ENCODE measurements at regions not wholly inside any gene's neighbourhood (a gene's known extent, or its start where the extent isn't known, plus 50 kb on each side); places are given as distances from the start of the nearest gene placed in this dataset.

DNA sequence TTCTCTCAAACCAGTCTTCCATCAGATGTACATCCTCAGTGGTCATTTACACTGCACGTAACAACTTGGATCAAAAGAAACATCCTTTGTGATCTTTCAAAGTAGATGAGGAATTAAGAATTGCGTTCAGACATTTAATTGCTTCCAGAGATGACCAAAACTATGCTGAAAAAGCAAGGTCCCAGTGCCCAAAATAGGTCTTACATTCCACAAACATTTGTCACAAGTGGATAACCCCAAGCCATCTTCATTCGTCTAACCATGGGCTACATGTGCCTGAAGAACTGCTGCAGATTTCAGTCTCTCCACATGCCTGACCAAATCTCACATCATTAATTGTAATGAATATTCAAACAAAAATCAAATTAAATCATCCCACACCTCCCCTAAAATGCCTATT lies 273.6 kb downstream of the SHOX2 start:
- TF ChIP-seq ZFX (IDR thresholded peaks at IDR 0.05) = no peak
- TF ChIP-seq, protein P1, sequence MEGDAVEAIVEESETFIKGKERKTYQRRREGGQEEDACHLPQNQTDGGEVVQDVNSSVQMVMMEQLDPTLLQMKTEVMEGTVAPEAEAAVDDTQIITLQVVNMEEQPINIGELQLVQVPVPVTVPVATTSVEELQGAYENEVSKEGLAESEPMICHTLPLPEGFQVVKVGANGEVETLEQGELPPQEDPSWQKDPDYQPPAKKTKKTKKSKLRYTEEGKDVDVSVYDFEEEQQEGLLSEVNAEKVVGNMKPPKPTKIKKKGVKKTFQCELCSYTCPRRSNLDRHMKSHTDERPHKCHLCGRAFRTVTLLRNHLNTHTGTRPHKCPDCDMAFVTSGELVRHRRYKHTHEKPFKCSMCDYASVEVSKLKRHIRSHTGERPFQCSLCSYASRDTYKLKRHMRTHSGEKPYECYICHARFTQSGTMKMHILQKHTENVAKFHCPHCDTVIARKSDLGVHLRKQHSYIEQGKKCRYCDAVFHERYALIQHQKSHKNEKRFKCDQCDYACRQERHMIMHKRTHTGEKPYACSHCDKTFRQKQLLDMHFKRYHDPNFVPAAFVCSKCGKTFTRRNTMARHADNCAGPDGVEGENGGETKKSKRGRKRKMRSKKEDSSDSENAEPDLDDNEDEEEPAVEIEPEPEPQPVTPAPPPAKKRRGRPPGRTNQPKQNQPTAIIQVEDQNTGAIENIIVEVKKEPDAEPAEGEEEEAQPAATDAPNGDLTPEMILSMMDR (conservative IDR thresholded peaks at IDR 0.05) = no peak
- H3K27ac ChIP-seq = no peak overlapping the region

DNA sequence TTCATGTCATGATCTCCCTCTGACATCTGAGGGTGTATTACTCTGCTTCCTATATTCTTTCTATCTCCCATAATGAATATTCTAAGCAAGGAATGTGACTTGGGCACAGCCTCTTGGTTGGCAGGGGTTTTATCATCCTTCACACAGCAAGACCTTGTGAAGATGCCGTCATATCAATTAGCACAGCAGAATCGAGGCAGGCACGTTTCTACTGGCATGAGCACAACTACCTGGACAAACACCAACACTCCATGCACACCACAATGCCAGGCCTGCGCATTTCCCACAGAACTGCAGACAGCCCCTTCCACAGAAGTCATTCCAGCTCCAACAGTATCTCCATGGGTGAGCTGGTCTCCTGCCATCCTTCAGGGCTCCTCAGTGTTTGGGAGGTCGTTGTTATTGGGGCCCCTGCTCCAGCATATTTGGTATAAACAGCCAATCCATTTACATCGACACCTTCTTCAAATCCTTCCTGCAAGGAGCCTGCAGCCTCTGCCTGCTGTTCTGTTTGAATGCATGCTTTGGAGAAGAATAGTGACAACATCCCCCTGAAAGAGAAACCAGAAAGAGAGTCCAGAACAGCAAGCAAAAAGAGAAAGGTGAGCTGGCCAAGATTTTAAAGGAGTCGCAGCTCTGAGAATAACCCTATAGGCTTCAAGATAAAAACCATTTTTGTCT lies 275.5 kb downstream of the SHOX2 start:
- H3K27ac ChIP-seq = no peak overlapping the region
- TF ChIP-seq ZFX (IDR thresholded peaks at IDR 0.05) = no peak
- TF ChIP-seq, protein P1 (conservative IDR thresholded peaks at IDR 0.05) = no peak

GRCh38 chr3:157829786-157830185 lies 276.4 kb downstream of the SHOX2 start:
- TF ChIP-seq, protein P1 (conservative IDR thresholded peaks at IDR 0.05) = no peak
- no peak for TF ChIP-seq ZFX (IDR thresholded peaks at IDR 0.05)
- H3K27ac ChIP-seq = no peak overlapping the region

- no peak for TF ChIP-seq ZFX (IDR thresholded peaks at IDR 0.05)
- TF ChIP-seq, protein P1 (conservative IDR thresholded peaks at IDR 0.05) = no peak
These were observed 281.9 kb downstream of the SHOX2 start for GRCh38 chr3:157824281-157824680.

DNA sequence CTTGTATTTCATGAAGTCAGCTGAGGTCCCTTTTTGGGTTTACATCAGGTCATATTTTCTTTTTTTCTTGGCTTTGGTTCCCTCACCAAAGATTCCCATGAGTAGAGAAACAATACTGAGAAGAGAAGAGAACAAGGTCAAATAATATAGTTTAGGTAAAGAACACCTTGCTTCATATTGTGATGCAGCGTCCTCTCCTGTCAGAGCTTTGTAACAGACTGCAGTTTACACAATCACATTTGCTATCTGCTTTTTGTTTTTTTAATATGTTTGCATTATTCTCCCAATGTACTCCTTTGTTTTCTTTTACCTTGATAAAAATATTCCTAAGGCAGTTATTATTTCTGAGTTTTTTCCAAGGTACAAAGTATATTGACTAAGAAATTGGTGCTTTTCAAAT lies 283.2 kb downstream of the SHOX2 start:
- no peak for TF ChIP-seq ZFX (IDR thresholded peaks at IDR 0.05)
- TF ChIP-seq, protein P1 (conservative IDR thresholded peaks at IDR 0.05) = peak; percentile 82
- H3K27ac ChIP-seq = no peak overlapping the region

More at GRCh38 chr3:157824281-157824680, 281.9 kb downstream of the SHOX2 start:
- no peak overlapping the region for H3K27ac ChIP-seq

DNA sequence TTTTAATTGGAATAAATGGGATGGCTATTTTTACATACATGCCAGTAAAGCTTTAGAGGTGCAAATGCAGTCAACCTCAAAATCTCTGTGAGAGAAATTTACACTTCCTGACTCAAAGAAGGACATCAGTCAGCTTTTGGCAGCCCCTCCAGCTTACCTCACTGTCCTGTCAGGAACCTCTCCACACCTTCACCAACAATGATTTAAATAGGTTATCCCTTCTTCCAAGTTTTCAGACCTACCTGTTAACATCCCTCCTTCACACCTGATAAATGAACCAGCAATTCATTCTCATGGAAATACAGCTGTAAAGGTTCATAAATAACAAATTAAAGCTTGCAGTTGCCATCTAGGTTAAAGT lies 286.1 kb downstream of the SHOX2 start:
- H3K27ac ChIP-seq = no peak overlapping the region
- TF ChIP-seq, protein P1 (conservative IDR thresholded peaks at IDR 0.05) = no peak

DNA sequence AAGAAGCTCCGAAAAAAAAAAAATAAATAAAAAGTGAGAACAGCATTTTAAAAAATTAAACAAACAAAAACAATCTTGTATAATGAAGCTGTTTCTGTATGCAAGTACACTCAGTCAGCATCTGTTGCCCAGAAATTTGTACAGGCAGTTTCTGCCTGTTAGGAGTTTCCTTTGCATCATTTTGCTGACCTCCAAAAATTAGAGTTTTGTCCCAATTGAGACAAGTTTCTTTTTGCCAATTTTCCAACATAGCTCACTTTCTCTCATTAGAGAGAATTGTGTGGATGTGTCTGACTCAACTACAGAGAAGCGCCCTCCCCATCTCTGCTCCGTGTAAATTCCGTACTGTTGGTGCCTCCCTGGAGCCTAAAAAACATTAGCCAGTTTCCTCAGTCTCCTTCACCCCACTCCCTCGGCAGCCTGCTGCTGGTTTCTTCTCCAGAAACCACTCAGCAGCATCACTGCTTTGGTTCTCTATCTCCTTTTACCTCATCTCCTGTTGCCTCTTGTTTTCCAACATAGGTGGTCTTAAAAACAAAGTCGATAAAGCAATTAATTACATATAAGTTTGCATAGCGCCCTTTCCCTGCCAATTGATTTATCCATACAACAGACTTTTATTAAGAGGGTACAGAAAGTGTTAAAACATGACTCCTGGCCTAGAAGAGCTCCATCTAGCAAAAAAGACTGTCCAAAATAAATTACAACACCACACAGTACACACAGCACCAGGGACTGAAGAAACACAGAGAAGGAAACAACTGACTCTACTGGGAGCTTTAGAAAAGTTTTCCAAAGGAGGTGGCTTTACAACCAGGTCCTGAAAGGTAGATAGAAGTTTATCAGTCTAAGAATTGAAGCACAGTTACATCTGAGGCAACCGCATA lies 286.7 kb downstream of the SHOX2 start:
- H3K27ac ChIP-seq = no peak overlapping the region
- no peak for TF ChIP-seq ZFX (IDR thresholded peaks at IDR 0.05)
- TF ChIP-seq, protein P1 (conservative IDR thresholded peaks at IDR 0.05) = no peak
